HG03457 (cell line): ENCODE measurements at regions not wholly inside any gene's neighbourhood (a gene's known extent, or its start where the extent isn't known, plus 50 kb on each side); places are given as distances from the start of the nearest gene placed in this dataset.

Source experiments
- ATAC-seq: cut with Tn5 transposase; IDR thresholded peaks from one replicate; pipeline ENCODE4 v1.9.1; 2021; ENCODE audit warnings: moderate number of reproducible peaks; ENCODE audit not compliant: unreplicated experiment

- no peak for ATAC-seq
Observed at GRCh38 chr7:136807598-136807997, 60.9 kb upstream of the CHRM2 start.

DNA sequence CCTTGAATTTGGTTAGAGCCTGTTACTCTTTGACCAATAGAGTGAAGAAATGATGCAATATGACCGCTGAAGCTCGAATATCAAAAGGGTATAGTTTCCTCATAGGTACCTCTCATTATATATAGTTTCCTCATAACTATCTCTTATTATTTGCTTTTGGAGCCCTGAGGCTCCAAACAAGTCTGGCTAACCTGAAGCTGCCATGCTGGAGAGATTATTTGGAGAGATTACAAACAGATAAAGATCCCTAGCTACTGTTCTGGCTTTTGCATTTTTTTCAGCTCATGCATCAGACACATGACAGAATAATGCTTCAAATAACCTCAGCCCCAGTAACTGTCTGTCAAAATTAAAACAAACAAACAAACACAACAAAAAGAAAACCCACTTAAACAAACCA, 65.4 kb upstream of the CHRM2 start:
- ATAC-seq, result no peak

DNA sequence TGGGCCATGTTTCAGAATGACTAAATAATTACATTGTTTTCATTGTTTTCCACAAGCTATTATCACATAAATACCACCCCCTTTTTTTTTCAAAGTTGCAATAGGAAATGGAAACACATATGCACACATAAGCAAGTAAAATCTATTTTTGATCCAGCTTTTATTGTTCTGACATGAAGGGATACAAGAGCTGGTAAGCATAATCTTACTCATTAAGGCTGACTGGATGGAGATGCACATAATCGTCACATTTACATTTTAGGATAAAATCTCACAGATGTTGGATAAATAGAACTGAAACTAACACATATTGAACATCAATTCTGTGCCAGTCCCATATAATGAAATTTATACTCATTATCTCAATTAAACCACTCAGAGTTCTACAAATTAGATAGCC, 84.5 kb upstream of the CHRM2 start:
- ATAC-seq, result no peak

DNA sequence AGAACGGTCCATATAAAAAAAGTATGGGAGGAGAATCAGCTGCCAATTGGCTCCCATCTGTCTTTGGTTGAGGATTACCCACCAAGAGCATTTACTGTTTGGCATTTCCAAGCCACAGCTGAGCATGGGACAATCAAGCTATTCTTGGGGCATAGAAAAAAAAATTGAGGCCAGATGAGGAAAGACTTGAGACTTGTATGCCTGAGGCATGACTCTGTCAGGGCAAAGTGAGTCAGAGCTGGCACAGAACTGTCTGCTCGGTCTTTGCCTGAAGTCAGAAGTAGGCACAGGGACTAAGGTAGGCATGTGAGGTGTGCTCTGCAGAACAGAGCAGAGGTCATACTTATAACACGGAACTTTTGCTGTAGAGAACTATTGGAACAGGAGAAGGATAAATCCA, 126.5 kb upstream of the CHRM2 start:
- no peak for ATAC-seq

DNA sequence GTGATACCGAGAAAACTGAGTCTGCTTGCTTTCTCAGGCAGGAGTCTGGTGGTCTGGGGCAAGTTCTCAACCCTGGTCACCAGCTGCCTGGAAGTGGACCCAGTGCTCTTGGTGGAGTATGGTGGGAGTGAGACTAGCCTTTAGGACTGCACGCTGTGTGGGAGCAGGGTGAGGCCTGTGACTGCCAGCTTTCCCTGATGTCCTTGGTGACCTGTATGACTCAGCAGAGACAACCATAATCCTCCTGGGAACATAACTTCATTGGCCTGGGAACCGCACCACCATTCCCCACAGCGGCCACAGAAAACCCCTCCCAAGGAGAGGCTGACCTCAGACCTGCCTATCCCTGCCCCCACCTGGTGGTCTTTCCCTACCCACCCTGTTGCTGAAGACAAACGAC, 139.5 kb upstream of the CHRM2 start:
- ATAC-seq, result no peak

- ATAC-seq, result no peak
Observed at GRCh38 chr7:136726460-136726859, 142.0 kb upstream of the CHRM2 start.

DNA sequence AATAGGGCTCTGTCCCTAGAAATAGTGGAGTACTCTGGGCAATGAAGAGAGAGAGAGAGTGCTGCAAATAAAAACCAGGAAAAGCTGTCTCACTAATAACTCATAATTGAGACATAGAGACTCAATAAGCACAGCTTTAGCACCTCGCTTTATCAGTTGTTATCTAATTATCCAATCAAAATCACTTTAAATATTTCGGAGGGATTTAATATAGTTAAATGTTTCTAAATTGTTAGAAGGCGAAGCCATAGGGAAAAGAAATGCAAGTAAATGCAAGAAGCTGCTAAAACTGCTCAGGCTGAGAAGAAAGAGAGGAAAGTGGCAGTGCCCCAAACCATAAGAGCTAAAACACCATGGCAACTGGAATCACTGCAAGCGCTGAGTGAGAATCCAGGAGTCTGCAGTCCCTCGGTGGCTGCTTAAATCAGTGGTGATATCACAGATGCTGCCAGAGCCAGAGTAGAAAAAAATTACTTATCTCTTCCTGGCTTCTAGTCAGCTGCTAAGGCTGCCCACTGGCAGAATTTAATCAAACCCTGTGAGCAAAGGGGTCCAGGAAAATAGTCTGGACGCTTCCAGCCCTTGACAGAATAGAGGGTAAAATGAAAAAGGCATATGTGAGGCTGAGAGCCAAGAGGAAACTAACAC, 150.4 kb upstream of the CHRM2 start:
- no peak for ATAC-seq

- no peak for ATAC-seq
Observed at GRCh38 chr7:136714062-136714461, 154.4 kb upstream of the CHRM2 start.

- ATAC-seq, result no peak
Observed at GRCh38 chr7:136710751-136711150, 157.7 kb upstream of the CHRM2 start.

DNA sequence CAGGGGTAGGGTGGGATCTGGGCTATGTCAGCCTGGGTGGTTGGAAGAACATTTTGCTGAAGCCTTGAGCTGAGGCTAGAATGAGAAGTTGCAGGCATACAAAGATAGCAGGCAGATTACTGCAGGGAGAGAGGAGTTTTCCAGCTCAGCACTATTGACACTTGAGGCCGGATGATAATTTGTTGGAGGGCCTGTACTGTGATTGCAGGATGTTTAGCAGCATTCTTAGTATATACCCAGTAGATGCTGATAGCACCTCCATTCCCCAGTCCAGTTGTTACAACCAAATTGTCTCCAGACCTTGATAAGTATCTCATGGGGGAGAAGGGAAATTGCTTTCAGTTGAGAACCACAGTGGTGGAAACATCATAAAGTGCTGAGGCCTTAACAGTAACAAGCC, 158.6 kb upstream of the CHRM2 start:
- ATAC-seq, result no peak

- ATAC-seq, result no peak
Observed at GRCh38 chr7:136702913-136703312, 165.5 kb upstream of the CHRM2 start.

- ATAC-seq, result no peak
Observed at GRCh38 chr7:136698977-136699376, 169.5 kb upstream of the CHRM2 start.

DNA sequence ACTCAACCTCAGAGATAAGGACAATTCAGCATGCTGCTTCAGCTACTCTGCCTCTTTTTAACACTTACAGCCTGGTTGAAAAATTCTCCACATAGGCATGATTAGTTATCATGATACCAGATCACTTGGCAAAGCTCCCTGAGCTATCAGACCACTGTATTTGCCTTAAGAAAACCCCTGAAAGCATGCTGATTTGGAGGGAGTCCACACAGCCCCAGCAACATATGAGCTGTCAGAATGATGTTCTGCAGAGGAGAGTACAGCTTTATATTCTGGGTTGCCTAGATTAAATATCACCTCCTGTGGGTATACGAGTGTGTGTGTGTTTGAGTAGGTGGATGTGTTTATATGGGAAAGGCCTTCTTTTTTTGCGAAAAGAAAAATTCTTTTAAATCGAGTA, 170.2 kb upstream of the CHRM2 start:
- ATAC-seq, result no peak

- ATAC-seq, result no peak
Observed at GRCh38 chr7:136697271-136697670, 171.2 kb upstream of the CHRM2 start.

- no peak for ATAC-seq
Observed at GRCh38 chr7:136693166-136694119, 175.0 kb upstream of the CHRM2 start.

- ATAC-seq, result no peak
Observed at GRCh38 chr7:136692221-136692620, 176.2 kb upstream of the CHRM2 start.

DNA sequence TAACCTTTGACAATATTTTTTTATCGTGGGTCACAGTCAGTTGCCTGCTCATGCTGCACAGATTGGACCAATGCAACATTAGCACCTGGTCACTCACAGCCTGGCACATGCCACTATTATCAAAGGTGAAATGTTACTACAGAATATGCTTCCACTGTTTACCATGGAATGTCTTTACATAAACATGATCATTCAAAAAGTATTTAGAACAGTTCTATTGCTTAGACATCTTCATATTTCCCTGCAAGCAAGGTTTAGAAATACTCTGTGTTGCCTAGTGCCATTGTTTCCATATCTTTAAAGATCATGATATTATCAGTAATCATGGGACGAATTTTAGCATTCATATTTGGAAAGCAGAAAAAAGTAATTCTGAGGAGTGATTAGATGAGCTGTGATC, 179.9 kb upstream of the CHRM2 start:
- ATAC-seq, result no peak

DNA sequence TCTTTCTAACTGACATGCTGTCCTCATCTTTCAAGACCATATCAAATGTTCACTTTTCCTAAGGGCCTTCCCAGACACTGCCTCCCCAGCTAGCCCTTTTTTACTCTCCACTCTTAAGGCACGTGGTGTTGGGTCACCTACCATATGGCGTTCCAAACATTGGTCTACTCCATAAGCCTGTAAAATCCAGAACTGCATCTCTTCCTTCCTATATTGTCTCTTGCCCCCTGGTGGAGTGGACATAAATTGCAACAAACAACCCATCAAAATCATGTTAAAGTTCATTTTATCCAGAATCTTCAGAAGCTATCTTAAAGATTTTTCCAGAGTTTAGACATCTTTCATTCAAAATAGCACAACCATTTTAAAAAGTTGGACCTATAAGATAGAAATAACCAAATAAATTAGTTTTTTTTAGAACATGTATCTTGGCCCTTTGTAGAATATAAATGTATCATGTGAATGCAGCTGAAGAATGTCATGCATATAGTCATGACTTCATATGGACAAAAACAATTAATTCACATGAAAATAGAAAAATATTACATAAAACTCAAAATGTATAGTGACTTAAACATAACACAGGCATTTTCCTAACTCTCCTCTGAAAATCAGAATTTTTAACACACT, 180.6 kb upstream of the CHRM2 start:
- ATAC-seq, result no peak

DNA sequence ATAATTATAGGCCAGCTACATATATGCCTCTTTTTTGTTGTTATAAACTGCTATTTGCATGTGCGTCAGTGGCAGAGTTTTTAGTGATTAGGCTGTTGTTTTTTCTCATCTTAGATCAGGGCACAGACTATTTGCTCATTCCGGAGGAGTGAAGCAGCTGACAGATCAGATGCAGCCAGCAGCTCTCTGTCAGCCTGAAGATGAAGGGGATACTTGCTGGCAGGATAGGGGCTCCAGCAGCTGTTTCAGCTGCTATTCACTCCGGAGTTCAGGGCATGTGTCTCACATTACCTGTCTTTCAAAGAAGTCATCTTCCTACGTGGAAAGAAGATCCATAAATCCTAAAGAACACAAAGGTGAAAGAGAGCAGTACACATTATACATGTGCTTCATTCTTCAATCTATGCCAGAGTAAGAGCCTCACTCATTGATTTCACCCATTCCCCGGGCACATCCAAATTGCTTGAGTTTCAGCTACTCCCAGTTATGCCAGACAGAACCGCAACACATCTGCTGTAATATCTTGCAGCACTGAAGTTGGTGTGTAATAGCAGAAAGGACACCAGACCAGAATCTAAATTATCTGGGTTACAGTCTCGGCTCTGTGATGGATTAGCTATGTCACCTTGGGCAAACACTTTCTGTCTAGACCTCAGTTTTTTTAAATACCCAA, 182.8 kb upstream of the CHRM2 start:
- no peak for ATAC-seq

GRCh38 chr7:136677471-136678365, 190.7 kb upstream of the CHRM2 start:
- ATAC-seq, result peak; percentile 54
